ENCODE measurements at regions not wholly inside any gene's neighbourhood (a gene's known extent, or its start where the extent isn't known, plus 50 kb on each side); places are given as distances from the start of the nearest gene placed in this dataset.
"Not testable (repeated sequence)": the region's sequence is repeated elsewhere in the genome, so short reads cannot be mapped to it uniquely, and the experiment has no call there.

DNA sequence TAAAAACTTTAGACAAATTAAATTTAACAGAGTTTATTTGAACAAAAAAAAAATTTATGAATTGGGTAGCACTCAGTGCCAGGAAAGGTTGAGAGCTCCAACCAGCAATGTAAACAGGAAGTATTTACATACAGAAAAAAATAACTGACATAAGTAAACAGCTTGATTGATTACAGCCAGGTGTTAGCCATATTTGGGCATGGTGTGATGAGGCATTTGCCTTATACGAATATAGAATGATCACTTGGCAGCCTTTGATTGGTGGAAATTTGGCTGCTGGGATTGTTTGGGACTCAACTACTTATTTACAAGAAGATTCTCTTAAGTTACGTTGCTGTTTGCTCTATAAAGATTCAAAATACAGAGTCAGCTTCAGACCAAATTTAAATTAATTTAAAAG lies 172.0 kb downstream of the ADAM29 start:
- H3K4me1 Mint-ChIP-seq, result no peaks in the 10 kb centered on the region
- H3K27me3 Mint-ChIP-seq, result no peaks in the 10 kb centered on the region
- no peak for ATAC-seq
- no peaks in the 10 kb centered on the region for H3K36me3 Mint-ChIP-seq
- H3K4me3 Mint-ChIP-seq, result no peak overlapping the region
- H3K9me3 Mint-ChIP-seq, result peaks cover 5% of the 10 kb centered on the region
- no peak overlapping the region for H3K27ac Mint-ChIP-seq

DNA sequence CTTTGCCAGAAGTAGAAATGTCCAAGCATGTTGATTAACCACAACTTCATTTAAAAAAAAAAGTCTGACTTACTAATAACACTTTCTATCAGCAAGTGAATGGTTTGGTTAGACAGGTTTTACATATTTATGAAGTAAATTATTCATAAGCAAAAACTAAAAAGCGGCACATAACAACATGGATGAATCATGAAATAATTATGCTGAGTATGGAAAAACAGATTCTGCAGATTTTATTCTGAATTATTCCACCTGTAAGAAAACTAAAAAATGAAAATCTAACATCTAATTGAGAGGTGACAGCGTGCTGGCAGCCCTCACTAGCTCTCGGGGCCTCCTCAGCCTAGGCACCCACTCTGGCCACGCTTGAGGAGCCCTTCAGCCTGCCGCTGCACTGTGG lies 173.5 kb downstream of the ADAM29 start:
- Mint-ChIP-seq H3K4me3 (no peak overlapping the region), H3K27ac (no peak overlapping the region), H3K27me3 (no peaks in the 10 kb centered on the region), H3K36me3 (no peaks in the 10 kb centered on the region), H3K9me3 (peaks cover 10% of the 10 kb centered on the region), H3K4me1 (no peaks in the 10 kb centered on the region)
- no peak for ATAC-seq

DNA sequence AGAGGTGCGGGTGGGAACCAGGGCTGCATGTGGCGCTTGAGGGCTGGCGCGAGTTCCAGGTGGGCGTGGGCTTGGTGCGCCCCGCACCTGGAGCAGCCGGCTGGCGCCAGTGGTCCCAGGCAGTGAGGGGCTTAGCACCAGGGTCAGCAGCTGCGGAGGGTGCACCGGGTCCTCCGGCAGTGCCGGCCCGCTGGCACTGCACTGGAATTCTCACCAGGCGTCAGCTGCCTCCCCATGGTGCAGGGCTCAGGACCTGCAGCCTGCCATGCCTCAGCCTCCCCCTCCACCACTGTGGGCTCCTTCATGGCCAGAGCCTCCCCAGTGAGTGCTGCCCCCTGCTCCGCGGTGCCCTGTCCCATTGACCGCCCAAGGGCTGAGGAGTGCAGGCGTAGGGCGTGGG lies 174.0 kb downstream of the ADAM29 start:
- H3K4me3 Mint-ChIP-seq, result no peak overlapping the region
- no peaks in the 10 kb centered on the region for H3K36me3 Mint-ChIP-seq
- H3K4me1 Mint-ChIP-seq, result no peaks in the 10 kb centered on the region
- H3K9me3 Mint-ChIP-seq, result peaks cover 11% of the 10 kb centered on the region
- H3K27me3 Mint-ChIP-seq, result no peaks in the 10 kb centered on the region
- ATAC-seq, result peak; percentile 16
- H3K27ac Mint-ChIP-seq, result no peak overlapping the region

DNA sequence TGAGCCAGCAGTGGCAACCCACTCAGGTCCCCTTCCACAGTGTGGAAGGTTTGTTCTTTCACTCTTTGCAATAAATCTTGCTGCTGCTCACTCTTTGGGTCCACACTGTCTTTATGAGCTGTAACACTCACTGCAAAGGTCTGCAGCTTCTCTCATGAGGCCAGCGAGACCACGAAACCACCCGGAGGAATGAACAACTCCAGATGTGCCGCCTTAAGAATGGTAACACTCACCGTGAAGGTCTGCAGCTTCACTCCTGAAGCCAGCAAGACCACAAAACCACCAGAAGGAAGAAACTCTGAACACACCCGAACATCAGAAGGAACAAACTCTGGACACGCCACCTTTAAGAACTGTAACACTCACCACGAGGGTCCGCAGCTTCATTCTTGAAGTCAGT lies 174.9 kb downstream of the ADAM29 start:
- H3K27me3 Mint-ChIP-seq, H3K27ac Mint-ChIP-seq, H3K4me3 Mint-ChIP-seq, ATAC-seq, H3K36me3 Mint-ChIP-seq, H3K4me1 Mint-ChIP-seq: not testable (repeated sequence)
- peaks cover 11% of the 10 kb centered on the region for H3K9me3 Mint-ChIP-seq

DNA sequence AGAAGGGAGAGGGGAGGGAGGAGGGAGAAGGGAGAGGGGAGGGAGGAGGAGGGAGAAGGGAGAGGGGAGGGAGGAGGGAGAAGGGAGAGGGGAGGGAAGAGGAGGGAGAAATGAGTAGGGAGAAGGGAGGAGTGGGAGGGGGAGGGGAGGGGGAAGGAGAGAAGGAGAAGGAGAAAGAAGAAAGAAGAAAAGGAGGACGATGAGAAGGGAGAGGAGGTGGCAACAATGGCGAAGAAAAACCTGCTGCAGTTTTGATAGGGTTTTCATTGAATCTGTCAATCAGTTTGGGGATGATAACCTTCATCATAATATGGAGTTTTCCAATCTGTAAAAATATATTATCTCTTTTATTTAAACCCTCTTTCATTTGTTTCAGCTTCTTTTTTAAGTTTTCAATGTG lies 185.2 kb downstream of the ADAM29 start:
- Mint-ChIP-seq H3K4me3 (no peak overlapping the region), H3K36me3 (peaks cover 4% of the 10 kb centered on the region), H3K4me1 (no peaks in the 10 kb centered on the region), H3K9me3 (peaks cover 9% of the 10 kb centered on the region), H3K27ac (no peak overlapping the region), H3K27me3 (no peaks in the 10 kb centered on the region)
- no peak for ATAC-seq

DNA sequence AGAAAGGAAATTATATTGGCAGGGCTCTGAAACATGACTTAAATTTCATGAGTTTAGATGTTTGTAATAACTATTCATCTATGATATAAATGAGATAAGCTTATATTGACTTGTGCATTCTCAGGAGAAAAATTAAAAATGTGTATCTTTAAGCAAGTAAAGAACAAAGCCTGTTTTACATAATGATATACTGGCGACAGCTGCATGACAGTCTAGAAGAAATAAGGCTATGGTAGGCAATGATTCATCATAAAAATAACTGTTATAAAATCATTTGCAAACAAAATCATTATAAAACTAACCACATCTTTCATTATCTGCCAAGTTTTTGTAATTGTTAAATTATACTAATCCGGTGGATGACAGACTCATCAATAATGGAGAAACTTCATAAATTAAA lies 188.1 kb downstream of the ADAM29 start:
- Mint-ChIP-seq H3K4me3 (no peak overlapping the region), H3K4me1 (no peaks in the 10 kb centered on the region), H3K9me3 (peaks cover 21% of the 10 kb centered on the region), H3K36me3 (peaks cover 17% of the 10 kb centered on the region), H3K27ac (no peak overlapping the region), H3K27me3 (no peaks in the 10 kb centered on the region)
- no peak for ATAC-seq

DNA sequence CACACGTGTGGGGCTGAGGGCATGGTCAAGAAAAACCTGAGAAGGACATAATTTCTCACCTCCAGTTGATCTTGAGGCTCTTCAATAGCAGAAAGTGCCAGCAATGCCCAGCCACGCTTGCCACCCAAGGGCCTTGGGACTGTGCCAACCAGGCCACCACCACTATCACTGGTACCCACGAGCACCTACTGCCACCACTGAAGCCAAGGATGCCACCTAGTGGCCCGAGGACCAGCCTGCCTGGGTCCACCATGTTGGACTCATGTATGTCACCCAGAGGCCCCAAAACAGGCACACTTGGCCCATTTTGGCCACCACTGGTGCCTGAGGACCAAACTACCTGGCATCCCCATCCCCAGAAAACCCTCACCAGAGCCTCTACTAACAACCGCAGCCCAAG lies 191.8 kb downstream of the ADAM29 start:
- Mint-ChIP-seq H3K4me1 (no peaks in the 10 kb centered on the region), H3K27ac (no peak overlapping the region), H3K9me3 (peaks cover 32% of the 10 kb centered on the region), H3K4me3 (no peak overlapping the region), H3K36me3 (peaks cover 27% of the 10 kb centered on the region), H3K27me3 (no peaks in the 10 kb centered on the region)
- ATAC-seq, result no peak

DNA sequence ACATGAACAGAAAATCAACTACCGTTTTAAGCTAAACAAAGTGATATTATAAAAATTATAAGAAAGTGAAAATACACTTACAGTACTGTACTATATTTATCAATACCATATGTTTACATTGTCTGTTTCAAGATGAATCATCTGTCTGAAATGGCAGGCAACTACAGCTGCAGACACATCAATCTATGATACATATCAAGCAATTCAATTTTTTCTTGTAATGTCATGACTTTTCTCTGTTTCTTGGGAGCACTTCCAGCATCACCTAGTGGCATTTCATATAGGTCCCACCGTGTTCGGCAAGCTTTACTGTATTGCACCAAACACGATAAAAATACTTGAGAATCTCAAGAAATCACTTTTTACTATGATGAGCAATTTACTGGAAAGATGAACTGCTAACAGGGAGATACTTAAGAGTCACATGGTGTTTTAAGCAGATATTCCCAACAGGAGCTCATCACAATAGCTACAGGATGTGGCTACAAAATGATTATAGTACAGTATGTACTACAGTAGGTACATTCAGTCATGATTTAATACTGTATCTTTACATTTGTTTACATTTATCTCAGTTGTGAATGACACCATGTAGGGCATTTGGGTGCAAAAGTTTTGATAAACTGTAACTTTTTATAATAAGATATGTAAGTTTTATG lies 207.4 kb downstream of the ADAM29 start:
- Mint-ChIP-seq H3K27ac (no peak overlapping the region), H3K4me3 (no peak overlapping the region), H3K4me1 (peaks cover 4% of the 10 kb centered on the region), H3K36me3 (no peaks in the 10 kb centered on the region), H3K9me3 (peaks cover 16% of the 10 kb centered on the region), H3K27me3 (no peaks in the 10 kb centered on the region)
- no peak for ATAC-seq

DNA sequence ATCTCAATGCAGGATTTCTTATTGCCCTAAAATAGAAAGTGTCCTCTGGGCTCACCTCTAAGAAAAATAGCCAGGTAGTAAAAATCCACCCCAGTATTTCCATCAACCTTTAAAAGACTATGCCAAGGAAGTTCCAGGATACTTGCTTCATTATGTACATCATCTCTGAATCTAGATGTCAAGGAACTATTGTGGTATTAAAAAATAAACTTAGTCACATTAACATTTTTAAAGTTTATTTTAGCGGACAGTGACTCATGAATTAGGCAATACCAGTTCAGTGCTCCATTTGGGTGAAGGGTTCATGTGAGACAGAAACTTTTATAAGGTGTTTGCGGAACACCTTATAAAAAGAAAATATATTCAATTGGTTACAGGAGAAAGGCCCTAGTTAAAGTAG lies 209.2 kb downstream of the ADAM29 start:
- no peaks in the 10 kb centered on the region for H3K27me3 Mint-ChIP-seq
- peaks cover 9% of the 10 kb centered on the region for H3K9me3 Mint-ChIP-seq
- H3K27ac Mint-ChIP-seq, result no peak overlapping the region
- H3K36me3 Mint-ChIP-seq, result no peaks in the 10 kb centered on the region
- H3K4me1 Mint-ChIP-seq, result peaks cover 4% of the 10 kb centered on the region
- ATAC-seq, result no peak
- H3K4me3 Mint-ChIP-seq, result no peak overlapping the region

DNA sequence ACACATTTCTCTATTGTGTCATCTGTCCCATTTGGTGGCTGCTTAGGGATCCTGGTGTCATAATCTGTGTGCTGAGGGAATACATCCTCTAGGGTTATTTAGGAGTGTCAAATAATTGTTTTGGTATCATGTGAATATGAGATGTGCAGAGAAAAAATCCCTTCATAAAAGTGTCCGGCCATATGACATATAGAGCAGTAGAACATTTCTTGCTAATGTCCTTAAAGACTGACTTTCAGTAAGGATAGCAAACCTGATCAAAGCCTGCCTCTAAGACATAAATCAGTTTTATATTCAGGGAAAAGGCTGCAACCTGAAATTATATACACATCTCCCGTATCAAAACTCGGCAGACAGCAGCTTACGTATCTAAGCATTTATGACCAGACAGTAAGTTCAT lies 211.6 kb downstream of the ADAM29 start:
- Mint-ChIP-seq H3K36me3 (no peaks in the 10 kb centered on the region), H3K27ac (no peak overlapping the region), H3K4me3 (no peak overlapping the region), H3K9me3 (peaks cover under 1% of the 10 kb centered on the region), H3K27me3 (no peaks in the 10 kb centered on the region), H3K4me1 (peaks cover 4% of the 10 kb centered on the region)
- no peak for ATAC-seq

DNA sequence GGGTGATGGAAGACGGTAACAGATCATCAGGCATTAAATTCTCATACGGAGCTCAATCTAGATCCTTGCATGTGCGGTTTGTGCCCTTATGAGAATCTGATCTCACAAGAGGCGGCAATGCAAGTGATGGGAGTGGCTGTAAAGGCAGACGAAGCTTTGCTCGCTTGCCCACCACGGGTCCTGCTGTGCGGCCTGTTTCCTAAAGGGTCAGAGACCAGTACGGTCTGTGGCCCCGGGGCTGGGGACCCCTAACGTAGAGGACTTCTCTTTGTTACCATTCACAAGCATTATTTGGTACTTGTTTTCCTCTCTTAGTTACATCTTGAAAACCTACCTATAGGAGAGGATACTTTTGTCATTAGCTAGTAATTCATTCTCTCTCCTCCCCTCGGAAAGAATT lies 221.0 kb downstream of the ADAM29 start:
- H3K4me3 Mint-ChIP-seq, result no peak overlapping the region
- H3K9me3 Mint-ChIP-seq, result peaks cover 3% of the 10 kb centered on the region
- no peaks in the 10 kb centered on the region for H3K4me1 Mint-ChIP-seq
- no peaks in the 10 kb centered on the region for H3K36me3 Mint-ChIP-seq
- no peaks in the 10 kb centered on the region for H3K27me3 Mint-ChIP-seq
- no peak for ATAC-seq
- H3K27ac Mint-ChIP-seq, result no peak overlapping the region

DNA sequence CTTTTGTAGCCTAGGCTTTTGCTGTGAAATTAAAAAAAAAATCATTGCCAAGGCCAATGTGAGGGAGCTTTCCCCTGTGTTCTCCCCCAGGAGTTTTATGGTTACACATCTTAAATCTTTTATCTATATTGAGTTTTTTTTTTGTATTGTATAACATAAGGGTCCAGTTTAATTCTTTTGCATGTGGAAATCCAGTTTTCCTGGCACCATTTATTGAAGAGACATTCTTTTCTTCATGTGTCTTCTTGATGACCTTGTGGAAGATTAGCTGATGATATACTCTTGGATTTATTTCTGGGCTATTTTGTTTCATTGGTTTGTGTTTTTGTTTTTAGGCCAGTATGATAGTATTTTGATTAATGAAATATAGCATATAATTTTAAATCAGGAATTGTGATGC lies 225.0 kb downstream of the ADAM29 start:
- no peaks in the 10 kb centered on the region for H3K36me3 Mint-ChIP-seq
- no peak overlapping the region for H3K4me3 Mint-ChIP-seq

DNA sequence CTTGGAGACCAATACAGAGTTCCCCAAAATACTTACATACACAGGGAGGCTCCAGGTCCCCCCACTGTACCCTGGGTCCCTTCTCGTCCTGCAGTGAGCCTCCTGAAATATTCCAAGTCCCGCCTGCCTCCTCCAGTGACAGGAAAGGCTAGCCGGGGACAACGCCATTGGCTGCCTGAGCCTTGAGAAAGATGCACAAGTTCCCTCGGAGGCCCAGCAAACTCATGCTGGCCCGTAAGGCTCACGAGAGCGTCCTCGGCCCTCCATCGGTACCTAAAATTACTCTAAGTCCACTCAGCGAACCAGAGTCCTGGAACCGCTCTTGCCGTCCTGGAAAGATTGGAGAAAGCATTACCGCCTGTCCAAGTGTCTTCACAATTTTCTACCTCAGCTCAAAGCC lies 228.6 kb downstream of the ADAM29 start:
- no peaks in the 10 kb centered on the region for H3K27me3 Mint-ChIP-seq
- no peak overlapping the region for H3K4me3 Mint-ChIP-seq
- H3K9me3 Mint-ChIP-seq, result no peaks in the 10 kb centered on the region
- no peaks in the 10 kb centered on the region for H3K36me3 Mint-ChIP-seq
- H3K27ac Mint-ChIP-seq, result no peak overlapping the region
- no peaks in the 10 kb centered on the region for H3K4me1 Mint-ChIP-seq
- no peak for ATAC-seq

More for the DNA sequence above, 225.0 kb downstream of the ADAM29 start:
- Mint-ChIP-seq H3K9me3 (no peaks in the 10 kb centered on the region), H3K27ac (no peak overlapping the region), H3K4me1 (no peaks in the 10 kb centered on the region), H3K27me3 (no peaks in the 10 kb centered on the region)
- no peak for ATAC-seq

DNA sequence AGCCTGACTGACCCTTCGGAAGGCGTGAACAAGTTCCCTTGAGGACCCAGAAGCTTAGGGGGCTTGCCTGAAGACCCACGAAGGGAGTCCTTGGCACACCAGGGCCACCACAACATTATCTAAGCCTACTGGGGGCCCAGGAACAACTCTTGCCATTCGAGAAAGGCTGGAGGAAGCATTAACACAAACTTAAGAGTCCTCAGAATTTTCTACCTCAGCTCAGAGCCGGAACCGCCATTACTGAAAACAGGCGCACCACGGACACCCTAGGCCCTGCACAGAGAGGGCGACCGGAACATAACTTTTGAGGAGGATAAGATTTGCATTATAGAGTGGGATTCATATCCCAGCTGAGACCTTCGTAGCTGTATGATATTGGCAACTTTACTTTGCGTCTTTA lies 229.1 kb downstream of the ADAM29 start:
- Mint-ChIP-seq H3K36me3 (no peaks in the 10 kb centered on the region), H3K27me3 (no peaks in the 10 kb centered on the region), H3K4me1 (no peaks in the 10 kb centered on the region), H3K27ac (no peak overlapping the region), H3K9me3 (no peaks in the 10 kb centered on the region), H3K4me3 (no peak overlapping the region)
- no peak for ATAC-seq

DNA sequence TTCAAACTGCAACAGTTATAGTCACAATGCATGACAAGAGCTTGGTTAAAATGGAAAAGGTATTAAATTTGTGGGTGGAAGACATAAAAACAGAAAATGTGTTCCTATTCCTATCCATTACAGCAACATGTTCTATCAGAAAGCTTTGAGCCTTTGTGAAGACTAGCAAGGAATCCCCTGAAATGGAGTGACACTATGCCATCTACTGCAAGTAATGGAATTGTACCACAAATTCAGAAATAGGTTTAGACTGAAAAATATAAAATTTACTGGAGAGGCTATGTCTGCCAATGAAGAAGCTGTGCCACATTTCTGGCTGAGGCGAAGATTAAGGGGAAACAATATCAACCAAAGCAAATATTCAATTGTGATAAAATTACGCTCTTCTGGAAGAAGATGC lies 247.9 kb downstream of the ADAM29 start:
- Mint-ChIP-seq H3K4me1 (no peaks in the 10 kb centered on the region), H3K36me3 (no peaks in the 10 kb centered on the region), H3K27me3 (no peaks in the 10 kb centered on the region), H3K9me3 (peaks cover 6% of the 10 kb centered on the region), H3K27ac (no peak overlapping the region), H3K4me3 (no peak overlapping the region)
- ATAC-seq, result no peak

DNA sequence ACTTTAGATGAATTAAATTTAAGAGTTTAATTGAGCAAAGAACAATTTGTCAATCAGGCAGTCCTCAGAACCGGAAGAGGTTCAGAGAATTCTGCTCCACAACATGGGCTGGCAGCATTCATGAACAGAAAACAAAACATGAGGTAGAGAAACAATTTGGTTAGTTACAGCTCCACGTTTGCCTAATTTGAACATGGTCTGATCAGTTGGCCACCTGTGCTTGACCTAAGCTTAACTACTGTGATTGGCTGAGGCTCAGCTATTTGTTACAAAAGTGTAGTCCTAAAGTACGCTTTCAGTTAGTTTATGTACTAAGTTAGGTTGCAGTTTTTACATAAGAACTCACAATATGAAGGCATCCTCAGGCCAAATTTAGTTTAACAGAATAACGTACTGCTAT lies 258.6 kb downstream of the ADAM29 start:
- Mint-ChIP-seq H3K9me3 (peaks cover under 1% of the 10 kb centered on the region), H3K4me3 (no peak overlapping the region), H3K27me3 (no peaks in the 10 kb centered on the region), H3K36me3 (no peaks in the 10 kb centered on the region), H3K27ac (no peak overlapping the region), H3K4me1 (no peaks in the 10 kb centered on the region)
- no peak for ATAC-seq

DNA sequence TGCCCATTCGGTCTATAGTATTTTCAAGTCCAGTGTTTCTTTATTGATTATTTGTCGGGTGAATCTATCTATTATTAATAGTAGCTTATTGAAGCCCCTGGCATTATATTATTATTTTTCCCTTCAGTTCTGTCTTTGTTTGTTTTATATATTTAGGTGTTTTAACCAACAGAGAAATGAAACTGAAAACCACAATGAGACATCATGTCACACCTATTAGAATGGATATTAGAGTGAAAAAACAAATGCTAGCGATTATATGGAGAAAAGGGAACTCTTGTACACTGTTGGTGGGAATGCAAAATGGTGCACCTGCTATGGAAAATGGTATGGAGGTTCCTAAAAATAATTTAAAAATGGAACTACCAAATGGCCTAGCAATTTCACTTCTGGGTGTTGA lies 272.5 kb downstream of the ADAM29 start:
- H3K9me3 Mint-ChIP-seq, result peaks cover 3% of the 10 kb centered on the region
- H3K27ac Mint-ChIP-seq, result no peak overlapping the region
- ATAC-seq, result no peak
- H3K27me3 Mint-ChIP-seq, result no peaks in the 10 kb centered on the region
- no peaks in the 10 kb centered on the region for H3K36me3 Mint-ChIP-seq
- H3K4me1 Mint-ChIP-seq, result peaks cover 7% of the 10 kb centered on the region
- no peak overlapping the region for H3K4me3 Mint-ChIP-seq
